Spleen (tissue), 11 donors: ENCODE measurements at regions not wholly inside any gene's neighbourhood (a gene's known extent, or its start where the extent isn't known, plus 50 kb on each side); places are given as distances from the start of the nearest gene placed in this dataset.

ENCODE experiments used
- DNase-seq: peaks from one replicate; pipeline ENCODE4 v3.0.0-alpha.2; 2020
- H3K27ac ChIP-seq, 8 donors: fragments of 200-600 bp; sonication (generic) in 7 of 8; 1 replicate in 4 of 8; 2 replicates in 4 of 8; pipeline versions ENCODE4 v1.5.0 to v1.8.0; 2016 to 2021; ENCODE audit warnings: inconsistent platforms in 4 of 8, mild to moderate bottlenecking in 4 of 8, moderate library complexity in 1 of 8
- H3K27me3 ChIP-seq, 7 donors: fragments of 200-600 bp; sonication (generic) in 6 of 7; replicated peaks in 1 of 7; 1 replicate in 4 of 7; 2 replicates in 3 of 7; pipeline versions ENCODE4 v1.5.0 to v1.8.0; 2016 to 2021; ENCODE audit warnings: inconsistent platforms in 3 of 7, mild to moderate bottlenecking in 1 of 7
- H3K36me3 ChIP-seq, 6 donors: fragments of 200-600 bp; sonication (generic) in 5 of 6; 1 replicate in 4 of 6; 2 replicates in 2 of 6; pipeline versions ENCODE4 v1.5.0 to v1.8.0; 2016 to 2021; ENCODE audit warnings: inconsistent platforms in 2 of 6
- H3K4me1 ChIP-seq, 6 donors: fragments of 200-600 bp; sonication (generic) in 5 of 6; 1 replicate in 3 of 6; 2 replicates in 3 of 6; pipeline versions ENCODE4 v1.5.0 to v1.8.0; 2016 to 2021; ENCODE audit warnings: inconsistent platforms in 3 of 6
- H3K4me3 ChIP-seq, 8 donors: fragments of 200-600 bp; sonication (generic) in 7 of 8; 1 replicate in 4 of 8; 2 replicates in 4 of 8; pipeline versions ENCODE4 v1.5.0 to v1.8.0; 2016 to 2021; ENCODE audit warnings: inconsistent platforms in 4 of 8, mild to moderate bottlenecking in 4 of 8, moderate library complexity in 2 of 8
- H3K9me3 ChIP-seq, 8 donors: fragments of 200-600 bp; sonication (generic) in 7 of 8; 1 replicate in 4 of 8; 2 replicates in 4 of 8; pipeline versions ENCODE4 v1.5.0 to v1.8.0; 2016 to 2021; ENCODE audit warnings: inconsistent platforms in 4 of 8
- POLR2A ChIP-seq, 3 donors: fragments of 450-650 bp; IDR thresholded peaks; one replicate each; pipeline ENCODE4 v1.5.1; 2017; ENCODE audit warnings: antibody characterized with exemption in 3 of 3, mild to moderate bottlenecking in 1 of 3
- POLR2AphosphoS5 ChIP-seq, 3 donors: sonication (generic); formaldehyde crosslinking; IDR thresholded peaks; one replicate each; pipeline ENCODE4 v1.5.1; 2017; ENCODE audit warnings: antibody characterized with exemption in 3 of 3
- WGBS, 5 donors: extraction: QIAGEN DNeasy Blood & Tissue Kit in 3 of 5; methylation state at CpG; one replicate each; pipeline versions ENCODE4 v1.1.5 to v1.1.7; 2013 to 2018; 5-methylcytosine and 5-hydroxymethylcytosine counted together
- intact Hi-C: fragments of 100-400 bp; cut with DNase I; formaldehyde crosslinking; loops from one replicate; pipeline ENCODE4 v1.15.0; 2023; ENCODE audit warnings: low total_unique reads
- TF ChIP-seq, protein P1 (sequence below), 11 experiments: fragments of 200-600 bp in 7 of 11; fragments of 450-650 bp in 4 of 11; sonication (generic) in 4 of 11; IDR thresholded peaks in 8 of 11; conservative IDR thresholded peaks in 3 of 11; 1 replicate in 7 of 11; 2 replicates in 4 of 11; pipeline versions ENCODE4 v1.4.0 to v1.8.0; 2016 to 2021; ENCODE audit warnings: antibody characterized with exemption in 11 of 11, inconsistent platforms in 4 of 11, mild to moderate bottlenecking in 1 of 11
- donor health status: healthy with polysubstance abuse.
- donor health status: DM: no; HTN: no; CAD: no; lungs with moderate emphysema.
- donor health status: DM: no; HTN: no; CAD: no.
- donor health status: Bipolar disorder and iron deficiency.
- donor health status: healthy.
- donor health status: DM: no; HTN: no; CAD: no.
- donor health status: DM: yes; HTN: yes; CAD: no.

GRCh38 chr11:29317694-29318093 is 699.1 kb downstream of the KCNA4 start:
- Histone ChIP-seq H3K27me3 (no peaks in the 10 kb centered on the region), H3K4me1 (no peaks in the 10 kb centered on the region), H3K27ac (no peak overlapping the region), H3K9me3 (no peaks in the 10 kb centered on the region), H3K36me3 (no peaks in the 10 kb centered on the region), H3K4me3 (no peak overlapping the region)
- no peak for DNase-seq
- WGBS, 5 donors, result 76 to 87% (median 84%) methylated on average over 4 of the region's 4 CpGs
- intact Hi-C loops, result no loop called here
- TF ChIP-seq POLR2AphosphoS5 (IDR thresholded peaks at IDR 0.05), result no peak
- no peak for TF ChIP-seq POLR2A (IDR thresholded peaks at IDR 0.05)
- TF ChIP-seq, protein P1, sequence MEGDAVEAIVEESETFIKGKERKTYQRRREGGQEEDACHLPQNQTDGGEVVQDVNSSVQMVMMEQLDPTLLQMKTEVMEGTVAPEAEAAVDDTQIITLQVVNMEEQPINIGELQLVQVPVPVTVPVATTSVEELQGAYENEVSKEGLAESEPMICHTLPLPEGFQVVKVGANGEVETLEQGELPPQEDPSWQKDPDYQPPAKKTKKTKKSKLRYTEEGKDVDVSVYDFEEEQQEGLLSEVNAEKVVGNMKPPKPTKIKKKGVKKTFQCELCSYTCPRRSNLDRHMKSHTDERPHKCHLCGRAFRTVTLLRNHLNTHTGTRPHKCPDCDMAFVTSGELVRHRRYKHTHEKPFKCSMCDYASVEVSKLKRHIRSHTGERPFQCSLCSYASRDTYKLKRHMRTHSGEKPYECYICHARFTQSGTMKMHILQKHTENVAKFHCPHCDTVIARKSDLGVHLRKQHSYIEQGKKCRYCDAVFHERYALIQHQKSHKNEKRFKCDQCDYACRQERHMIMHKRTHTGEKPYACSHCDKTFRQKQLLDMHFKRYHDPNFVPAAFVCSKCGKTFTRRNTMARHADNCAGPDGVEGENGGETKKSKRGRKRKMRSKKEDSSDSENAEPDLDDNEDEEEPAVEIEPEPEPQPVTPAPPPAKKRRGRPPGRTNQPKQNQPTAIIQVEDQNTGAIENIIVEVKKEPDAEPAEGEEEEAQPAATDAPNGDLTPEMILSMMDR (IDR thresholded peaks at IDR 0.05 in 8 of 11, conservative IDR thresholded peaks at IDR 0.05 in 3 of 11), result no peak

GRCh38 chr11:29315275-29315674 is 701.6 kb downstream of the KCNA4 start:
- DNase-seq, result no peak
- no peaks in the 10 kb centered on the region for H3K4me1 ChIP-seq
- H3K27me3 ChIP-seq, result no peaks in the 10 kb centered on the region
- H3K27ac ChIP-seq, result no peak overlapping the region
- no peaks in the 10 kb centered on the region for H3K36me3 ChIP-seq
- H3K9me3 ChIP-seq, result no peaks in the 10 kb centered on the region
- TF ChIP-seq POLR2A (IDR thresholded peaks at IDR 0.05), result no peak
- no peak for TF ChIP-seq POLR2AphosphoS5 (IDR thresholded peaks at IDR 0.05)
- TF ChIP-seq, protein P1 (IDR thresholded peaks at IDR 0.05 in 8 of 11, conservative IDR thresholded peaks at IDR 0.05 in 3 of 11), result no peak
- no peak overlapping the region for H3K4me3 ChIP-seq
- intact Hi-C loops, result no loop called here

DNA sequence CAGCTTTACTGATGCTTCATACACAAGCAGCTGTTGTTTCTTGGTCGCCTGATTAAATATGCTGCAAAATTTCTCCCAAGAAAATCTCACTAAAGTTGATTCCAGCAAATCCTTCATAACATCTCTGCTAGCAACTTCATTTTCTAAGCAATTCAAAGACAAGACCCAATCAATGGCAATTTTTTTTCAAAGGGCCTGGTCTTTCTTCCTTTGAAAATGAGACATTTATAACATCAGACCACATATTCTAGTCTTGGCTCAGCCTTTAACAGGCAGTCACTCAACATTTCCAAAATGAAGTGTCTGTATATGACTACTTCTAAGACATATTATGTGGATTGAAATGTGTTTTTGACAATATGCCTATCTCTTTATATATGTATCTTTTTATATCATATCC is 702.6 kb downstream of the KCNA4 start:
- intact Hi-C loops, result no loop called here
- TF ChIP-seq POLR2AphosphoS5 (IDR thresholded peaks at IDR 0.05) (no peak), POLR2A (IDR thresholded peaks at IDR 0.05) (no peak)
- TF ChIP-seq, protein P1 (IDR thresholded peaks at IDR 0.05 in 8 of 11, conservative IDR thresholded peaks at IDR 0.05 in 3 of 11), result no peak
- H3K4me3 ChIP-seq, result no peak overlapping the region
- no peak for DNase-seq
- 68 to 95% (median 85%) methylated on average over 1 of the region's 1 CpG for WGBS, 5 donors
- no peaks in the 10 kb centered on the region for H3K36me3 ChIP-seq
- no peaks in the 10 kb centered on the region for H3K27me3 ChIP-seq
- H3K9me3 ChIP-seq, result no peaks in the 10 kb centered on the region
- H3K4me1 ChIP-seq, result no peaks in the 10 kb centered on the region
- no peak overlapping the region for H3K27ac ChIP-seq

DNA sequence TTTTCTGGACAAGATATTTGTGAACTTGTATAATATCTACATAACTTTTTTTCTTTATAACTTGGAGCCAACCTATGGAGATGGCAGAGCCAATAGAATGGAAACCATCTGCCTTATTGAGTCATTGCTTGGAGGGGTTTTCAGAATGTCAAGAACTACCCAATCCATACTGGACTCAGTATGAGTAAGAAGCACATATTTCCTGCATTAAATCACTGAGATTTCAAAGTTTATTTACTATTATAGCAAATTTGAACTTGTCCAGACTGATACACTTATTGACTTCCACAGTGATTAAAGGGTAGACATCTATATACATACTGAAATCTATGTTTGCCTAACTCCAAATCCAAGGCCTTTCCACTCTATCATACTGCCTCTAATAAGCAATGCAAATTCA is 704.0 kb downstream of the KCNA4 start:
- H3K4me1 ChIP-seq, result no peaks in the 10 kb centered on the region
- no peak overlapping the region for H3K4me3 ChIP-seq
- H3K36me3 ChIP-seq, result no peaks in the 10 kb centered on the region
- H3K27me3 ChIP-seq, result no peaks in the 10 kb centered on the region
- no peak for DNase-seq
- H3K9me3 ChIP-seq, result no peaks in the 10 kb centered on the region
- TF ChIP-seq, protein P1 (IDR thresholded peaks at IDR 0.05 in 8 of 11, conservative IDR thresholded peaks at IDR 0.05 in 3 of 11), result no peak
- no peak for TF ChIP-seq POLR2A (IDR thresholded peaks at IDR 0.05)
- intact Hi-C loops, result no loop called here
- no peak overlapping the region for H3K27ac ChIP-seq
